ENCODE measurements at regions not wholly inside any gene's neighbourhood (a gene's known extent, or its start where the extent isn't known, plus 50 kb on each side); places are given as distances from the start of the nearest gene placed in this dataset.
A peak's percentile ranks its signal among the peaks of the same experiment; 100 is the strongest.

GRCh38 chrX:68937581-68937980 lies 108.8 kb downstream of the EFNB1 start:
- no peak overlapping the region for H3K4me3 ChIP-seq (ENCODE audit: low read depth in 2 of 2, low read length in 1 of 2)
- no peaks in the 10 kb centered on the region for H3K9me3 ChIP-seq
- WGBS (ENCODE audit: low lambda C conversion rate), result 52% methylated on average over 2 of the region's 2 CpGs
- no peak overlapping the region for H3K4me2 ChIP-seq
- no peaks in the 10 kb centered on the region for H3K36me3 ChIP-seq (replicated peaks in 1 of 2; ENCODE audit: control insufficient read depth in 1 of 2, insufficient read depth in 2 of 2, low read length in 1 of 2)
- H3K9me2 ChIP-seq, result no peaks in the 10 kb centered on the region
- DNase-seq, result no peak
- H3K4me1 ChIP-seq (ENCODE audit: control insufficient read depth in 1 of 2, insufficient read depth in 2 of 2, low read depth in 1 of 2, low read length in 1 of 2), result no peaks in the 10 kb centered on the region
- H3K9ac ChIP-seq, result no peak overlapping the region
- H3K79me2 ChIP-seq (ENCODE audit: insufficient read depth), result no peaks in the 10 kb centered on the region
- no peaks in the 10 kb centered on the region for H3K27me3 ChIP-seq (ENCODE audit: insufficient read depth)
- TF ChIP-seq TEAD4 (IDR thresholded peaks at IDR 0.05; ENCODE audit: borderline replicate concordance, insufficient read depth), result no peak
- TF ChIP-seq RAD21 (IDR thresholded peaks at IDR 0.05; ENCODE audit: low read length), result no peak
- TF ChIP-seq TCF12 (IDR thresholded peaks at IDR 0.05), result no peak
- TF ChIP-seq SMC3 (IDR thresholded peaks at IDR 0.05; ENCODE audit: low read depth, low read length), result no peak
- no peak for TF ChIP-seq ZBTB33 (IDR thresholded peaks at IDR 0.05; ENCODE audit: borderline replicate concordance, low read depth)
- no peak for TF ChIP-seq JUND (IDR thresholded peaks at IDR 0.05)
- H2AFZ ChIP-seq (ENCODE audit: low read depth), result no peak overlapping the region
- H3F3A ChIP-seq (replicated peaks; ENCODE audit: insufficient read depth), result no peaks in the 10 kb centered on the region
- POLR2A ChIA-PET, result no interaction called here
- H4K20me1 ChIP-seq (ENCODE audit: insufficient read depth), result no peaks in the 10 kb centered on the region
- CTCF ChIA-PET, result no interaction called here
- H3K27ac ChIP-seq (ENCODE audit: low read depth in 2 of 2, low read length in 1 of 2), result no peak overlapping the region

GRCh38 chrX:68936608-68937007 lies 107.8 kb downstream of the EFNB1 start:
- Histone ChIP-seq H3K4me2 (no peak overlapping the region), H3K27me3 (ENCODE audit: insufficient read depth) (no peaks in the 10 kb centered on the region), H3K4me1 (ENCODE audit: control insufficient read depth in 1 of 2, insufficient read depth in 2 of 2, low read depth in 1 of 2, low read length in 1 of 2) (no peaks in the 10 kb centered on the region), H3K36me3 (replicated peaks in 1 of 2; ENCODE audit: control insufficient read depth in 1 of 2, insufficient read depth in 2 of 2, low read length in 1 of 2) (no peaks in the 10 kb centered on the region), H3K9ac (no peak overlapping the region), H3F3A (replicated peaks; ENCODE audit: insufficient read depth) (no peaks in the 10 kb centered on the region), H4K20me1 (ENCODE audit: insufficient read depth) (no peaks in the 10 kb centered on the region), H3K9me2 (no peaks in the 10 kb centered on the region), H3K27ac (ENCODE audit: low read depth in 2 of 2, low read length in 1 of 2) (no peak overlapping the region), H3K4me3 (ENCODE audit: low read depth in 2 of 2, low read length in 1 of 2) (no peak overlapping the region), H3K79me2 (ENCODE audit: insufficient read depth) (no peaks in the 10 kb centered on the region), H2AFZ (ENCODE audit: low read depth) (no peak overlapping the region), H3K9me3 (no peaks in the 10 kb centered on the region)
- ChIA-PET POLR2A (no interaction called here), CTCF (interaction anchor here (2.3 kb wide), 1 partner anchor 10 kb away, joined by 10 read pairs; no protein-coding TSS in a partner anchor)
- DNase-seq, result no peak
- TF ChIP-seq JUND (IDR thresholded peaks at IDR 0.05) (peak; percentile 27; the same call in 1 of the 2 replicates), TCF12 (IDR thresholded peaks at IDR 0.05) (peak; percentile 37; the same call in 1 of the 2 replicates), GABPA (IDR thresholded peaks at IDR 0.05; ENCODE audit: low read depth) (no peak), NFIC (IDR thresholded peaks at IDR 0.05; ENCODE audit: borderline replicate concordance) (no peak), FOSL2 (IDR thresholded peaks at IDR 0.05; ENCODE audit: borderline replicate concordance, low read depth) (peak; percentile 50; the same call in 1 of the 2 replicates), TEAD4 (IDR thresholded peaks at IDR 0.05; ENCODE audit: borderline replicate concordance, insufficient read depth) (no peak), RXRA (IDR thresholded peaks at IDR 0.05; ENCODE audit: borderline replicate concordance, low read depth) (no peak)

GRCh38 chrX:68936126-68936525 lies 107.3 kb downstream of the EFNB1 start:
- Histone ChIP-seq H3K9ac (no peak overlapping the region), H3K9me3 (no peaks in the 10 kb centered on the region), H3K4me1 (ENCODE audit: control insufficient read depth in 1 of 2, insufficient read depth in 2 of 2, low read depth in 1 of 2, low read length in 1 of 2) (no peaks in the 10 kb centered on the region; a peak in 1 of 4 replicates), H3K9me2 (no peaks in the 10 kb centered on the region), H2AFZ (ENCODE audit: low read depth) (no peak overlapping the region), H3F3A (replicated peaks; ENCODE audit: insufficient read depth) (no peaks in the 10 kb centered on the region), H3K4me3 (ENCODE audit: low read depth in 2 of 2, low read length in 1 of 2) (no peak overlapping the region), H3K27me3 (ENCODE audit: insufficient read depth) (no peaks in the 10 kb centered on the region), H3K4me2 (no peak overlapping the region), H3K27ac (ENCODE audit: low read depth in 2 of 2, low read length in 1 of 2) (no peak overlapping the region), H3K36me3 (replicated peaks in 1 of 2; ENCODE audit: control insufficient read depth in 1 of 2, insufficient read depth in 2 of 2, low read length in 1 of 2) (no peaks in the 10 kb centered on the region), H4K20me1 (ENCODE audit: insufficient read depth) (no peaks in the 10 kb centered on the region), H3K79me2 (ENCODE audit: insufficient read depth) (no peaks in the 10 kb centered on the region)
- WGBS (ENCODE audit: low lambda C conversion rate), result 34% methylated on average over 4 of the region's 4 CpGs
- CTCF ChIA-PET, result interaction anchor here (2.3 kb wide), 1 partner anchor 11 kb away, joined by 10 read pairs; no protein-coding TSS in a partner anchor
- no peak for DNase-seq
- POLR2A ChIA-PET, result no interaction called here
- no peak for TF ChIP-seq CHD2 (IDR thresholded peaks at IDR 0.05; ENCODE audit: low read length, partially characterized antibody)
- TF ChIP-seq FOXM1 (IDR thresholded peaks at IDR 0.05; ENCODE audit: low read depth), result no peak
- TF ChIP-seq POLR2AphosphoS5 (IDR thresholded peaks at IDR 0.05; ENCODE audit: low read depth, low read length), result no peak
- TF ChIP-seq ELF1 (IDR thresholded peaks at IDR 0.05), result no peak
- TF ChIP-seq MEF2A (IDR thresholded peaks at IDR 0.05; ENCODE audit: borderline replicate concordance, low read depth), result no peak
- no peak for TF ChIP-seq RCOR1 (IDR thresholded peaks at IDR 0.05; ENCODE audit: low read length)
- TF ChIP-seq ZBTB33 (IDR thresholded peaks at IDR 0.05; ENCODE audit: borderline replicate concordance, low read depth), result no peak
- TF ChIP-seq SMC3 (IDR thresholded peaks at IDR 0.05; ENCODE audit: low read depth, low read length), result no peak
- no peak for TF ChIP-seq SIN3A (IDR thresholded peaks at IDR 0.05; ENCODE audit: borderline replicate concordance, low read depth, low read length)
- TF ChIP-seq, protein P1, sequence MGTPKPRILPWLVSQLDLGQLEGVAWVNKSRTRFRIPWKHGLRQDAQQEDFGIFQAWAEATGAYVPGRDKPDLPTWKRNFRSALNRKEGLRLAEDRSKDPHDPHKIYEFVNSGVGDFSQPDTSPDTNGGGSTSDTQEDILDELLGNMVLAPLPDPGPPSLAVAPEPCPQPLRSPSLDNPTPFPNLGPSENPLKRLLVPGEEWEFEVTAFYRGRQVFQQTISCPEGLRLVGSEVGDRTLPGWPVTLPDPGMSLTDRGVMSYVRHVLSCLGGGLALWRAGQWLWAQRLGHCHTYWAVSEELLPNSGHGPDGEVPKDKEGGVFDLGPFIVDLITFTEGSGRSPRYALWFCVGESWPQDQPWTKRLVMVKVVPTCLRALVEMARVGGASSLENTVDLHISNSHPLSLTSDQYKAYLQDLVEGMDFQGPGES (IDR thresholded peaks at IDR 0.05; ENCODE audit: low read depth, low read length), result no peak

All from SK-N-SH (cell line).